NCI-H524 (cell line): ENCODE measurements at regions not wholly inside any gene's neighbourhood (a gene's known extent, or its start where the extent isn't known, plus 50 kb on each side); places are given as distances from the start of the nearest gene placed in this dataset.

Experiments used
- DNase-seq, 2 experiments: peaks; one replicate each; lab custom pipeline; 2025; lab: John Stamatoyannopoulos, UW

DNA sequence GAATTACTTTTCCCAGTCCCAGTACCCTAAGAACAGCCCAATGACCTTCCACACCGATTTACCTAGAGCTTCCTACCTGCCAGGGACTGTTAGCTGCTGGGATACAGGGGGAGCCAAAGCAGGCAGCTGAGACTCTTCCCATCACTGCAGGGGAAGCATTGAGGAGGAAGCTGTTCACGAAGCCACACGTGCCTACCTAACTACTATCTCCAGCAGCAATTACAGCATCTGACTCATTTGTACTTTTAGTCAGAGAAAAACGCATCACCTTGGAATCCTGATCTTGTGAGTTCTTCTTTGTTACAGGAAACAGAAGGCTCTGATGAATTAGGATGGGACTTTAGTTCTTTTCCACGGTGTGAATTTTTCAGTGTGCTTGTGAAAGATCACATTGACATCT is 113.7 kb upstream of the DHX40 start:
- DNase-seq = no peak

- DNase-seq = no peak
These were observed 110.7 kb upstream of the DHX40 start for GRCh38 chr17:59454633-59455105.

DNA sequence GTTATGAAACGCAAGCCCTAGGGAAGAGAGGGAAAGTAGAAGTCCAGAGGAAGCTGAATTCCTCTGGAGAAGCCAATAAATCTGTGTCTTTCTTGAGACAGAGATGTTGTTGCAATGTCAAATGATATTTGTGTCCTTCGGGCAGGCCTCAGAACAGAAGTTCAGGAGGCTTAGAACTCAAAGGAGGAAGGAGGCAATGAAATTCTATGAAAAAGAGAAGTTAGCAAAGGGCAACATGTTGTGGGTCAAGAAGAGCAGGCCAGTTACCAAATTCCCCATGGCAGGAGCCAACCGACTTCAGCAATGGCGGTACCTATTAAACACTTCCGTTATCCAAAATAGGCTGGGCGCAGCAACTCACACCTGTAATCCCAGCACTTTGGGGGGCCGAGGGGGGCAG is 109.0 kb upstream of the DHX40 start:
- no peak for DNase-seq

- DNase-seq = no peak
These were observed 108.3 kb upstream of the DHX40 start for GRCh38 chr17:59456923-59457615.

DNA sequence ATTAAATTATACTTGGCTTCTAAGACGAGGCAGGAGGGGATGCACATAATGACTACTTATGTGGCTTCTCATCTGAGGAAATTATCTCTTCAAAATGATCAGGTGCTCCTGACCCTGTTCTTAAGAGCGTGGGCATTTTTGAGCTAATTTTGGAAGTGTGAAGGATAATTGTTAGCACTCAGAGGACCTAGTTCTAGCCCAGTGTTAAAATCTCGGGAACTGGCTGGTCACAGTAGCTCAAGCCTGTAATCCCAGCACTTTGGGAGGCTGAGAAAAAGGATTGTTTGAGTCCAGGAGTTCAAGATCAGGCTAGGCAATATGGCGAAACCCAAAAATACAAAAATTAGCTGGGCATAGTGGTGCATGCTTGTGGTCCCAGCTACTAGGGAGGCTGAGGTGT is 103.0 kb upstream of the DHX40 start:
- no peak for DNase-seq

GRCh38 chr17:59464246-59464645 is 101.2 kb upstream of the DHX40 start:
- no peak for DNase-seq

GRCh38 chr17:59465949-59466307 is 99.5 kb upstream of the DHX40 start:
- no peak for DNase-seq

DNA sequence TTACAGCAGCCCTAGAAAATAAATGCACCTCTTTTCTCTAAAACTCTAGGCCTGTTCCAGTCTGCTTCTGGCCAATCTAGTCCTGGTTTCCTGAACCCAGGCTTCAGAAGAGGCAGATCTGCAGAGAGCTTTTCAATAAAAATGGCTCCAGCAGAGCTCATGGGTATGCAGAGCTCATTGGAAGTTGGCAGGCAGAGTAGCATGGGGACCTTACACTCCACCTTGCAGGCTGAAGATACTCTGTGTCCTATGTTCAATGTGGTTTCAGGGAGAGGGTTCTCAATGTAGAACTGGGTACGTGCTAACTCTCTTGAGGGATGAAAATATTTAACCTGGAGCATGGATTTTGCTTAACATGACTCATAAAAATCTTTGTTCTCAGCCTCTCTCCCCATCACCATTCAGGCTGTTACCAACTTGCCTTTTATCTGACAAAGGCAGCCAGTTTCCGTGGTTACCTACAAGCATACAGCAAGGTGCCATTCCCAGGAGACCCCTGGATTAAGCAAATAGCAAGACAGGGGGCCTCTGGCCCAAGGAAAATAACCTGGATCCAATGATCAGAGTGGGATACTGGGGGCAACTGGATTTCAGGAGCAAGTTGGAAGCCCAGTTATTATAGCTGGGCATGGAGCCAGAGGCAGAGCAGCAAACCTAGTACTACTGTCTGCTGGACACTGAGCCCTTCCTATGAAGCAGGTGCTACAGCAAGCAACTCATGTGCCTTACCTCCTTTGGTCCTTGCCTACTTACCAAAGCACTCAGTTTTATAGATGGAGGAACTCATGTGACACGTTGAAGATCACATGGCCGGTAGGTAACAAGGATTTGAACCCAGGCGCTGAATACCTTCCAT is 98.2 kb upstream of the DHX40 start:
- peak in 1 of 2 experiments; percentile 52 for DNase-seq

DNA sequence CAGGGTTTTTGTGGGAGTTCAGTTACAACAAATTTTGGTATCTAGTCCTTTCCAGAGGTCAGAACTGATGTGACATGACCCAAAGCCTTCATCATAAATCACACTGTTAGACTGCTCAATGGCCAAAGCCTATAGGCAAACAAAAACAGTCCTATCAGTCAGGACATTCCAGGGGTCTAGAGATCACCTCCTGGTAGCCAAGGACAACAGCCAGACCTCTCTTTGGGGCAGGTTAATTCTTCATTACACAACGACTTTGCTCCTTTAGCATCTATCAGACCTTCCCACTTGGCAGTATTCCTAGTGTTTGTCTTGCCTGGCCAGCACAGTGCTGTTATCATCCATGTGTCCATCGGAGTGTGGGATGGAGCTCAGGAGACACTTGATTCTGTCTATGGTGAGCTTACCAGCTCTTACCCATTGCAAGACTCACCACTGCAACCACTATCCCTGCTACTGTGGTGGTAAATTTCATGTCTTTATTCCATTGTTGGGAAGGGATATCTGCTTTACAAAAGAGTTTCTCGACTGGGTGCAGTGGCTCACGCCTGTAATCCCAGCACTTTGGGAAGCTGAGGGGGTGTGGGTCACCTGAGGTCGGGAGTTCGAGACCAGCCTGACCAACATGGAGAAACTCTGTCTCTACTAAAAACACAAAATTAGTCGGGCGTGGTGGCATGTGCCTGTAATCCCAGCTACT is 95.5 kb upstream of the DHX40 start:
- no peak for DNase-seq

DNA sequence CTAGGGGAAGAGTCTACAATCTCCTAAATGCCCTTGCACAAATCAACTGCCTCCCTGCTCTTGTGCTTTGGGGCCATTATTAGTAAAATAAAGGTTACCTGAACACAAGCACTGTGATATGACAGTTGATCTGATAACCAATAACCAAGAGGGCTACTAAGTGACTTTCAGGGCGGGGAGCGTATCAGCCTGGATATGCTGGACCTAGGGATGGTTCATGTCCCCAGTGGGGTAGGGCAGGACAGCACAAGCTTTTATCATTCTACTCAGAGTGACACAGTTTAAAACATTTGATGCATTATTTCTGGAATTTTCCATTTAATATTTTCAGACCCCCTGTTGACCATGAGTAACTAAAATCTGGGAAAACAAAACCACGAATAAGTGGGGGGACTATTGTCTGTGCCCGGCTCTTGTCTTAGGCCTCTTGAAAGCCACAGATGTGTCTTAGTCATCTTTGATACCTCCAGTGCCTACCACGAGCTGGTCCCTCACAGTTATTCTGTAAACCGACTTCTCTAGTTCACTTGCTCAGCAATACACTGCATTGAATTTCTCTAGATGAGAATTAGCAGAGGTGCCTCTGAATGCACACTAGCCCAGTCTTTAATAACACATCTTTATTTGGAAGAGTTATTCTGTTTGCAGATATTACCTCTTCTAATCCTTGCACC is 94.6 kb upstream of the DHX40 start:
- DNase-seq = no peak

- DNase-seq = no peak
These were observed 89.0 kb upstream of the DHX40 start for GRCh38 chr17:59476413-59476812.

- no peak for DNase-seq
These were observed 86.3 kb upstream of the DHX40 start for GRCh38 chr17:59479141-59479540.

GRCh38 chr17:59483860-59484259 is 81.5 kb upstream of the DHX40 start:
- DNase-seq = no peak

DNA sequence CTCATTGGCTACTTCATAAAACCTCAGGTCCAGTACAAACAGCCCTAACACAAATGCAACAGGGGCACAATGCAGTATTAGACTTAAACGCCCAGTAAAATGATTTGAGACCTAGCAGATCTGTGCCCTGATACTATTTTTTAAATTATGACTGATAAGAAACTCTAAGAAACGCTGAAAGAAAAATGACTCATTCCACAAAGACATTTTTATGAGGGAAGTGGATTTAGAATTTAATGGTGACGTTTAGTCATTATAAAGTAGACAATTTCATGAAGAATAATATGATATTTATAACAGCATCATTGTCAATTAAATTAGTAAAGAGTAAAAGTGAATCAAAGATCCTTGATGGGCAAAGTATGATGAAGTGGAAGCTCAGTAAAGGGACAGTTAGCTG is 80.4 kb upstream of the DHX40 start:
- DNase-seq = no peak

DNA sequence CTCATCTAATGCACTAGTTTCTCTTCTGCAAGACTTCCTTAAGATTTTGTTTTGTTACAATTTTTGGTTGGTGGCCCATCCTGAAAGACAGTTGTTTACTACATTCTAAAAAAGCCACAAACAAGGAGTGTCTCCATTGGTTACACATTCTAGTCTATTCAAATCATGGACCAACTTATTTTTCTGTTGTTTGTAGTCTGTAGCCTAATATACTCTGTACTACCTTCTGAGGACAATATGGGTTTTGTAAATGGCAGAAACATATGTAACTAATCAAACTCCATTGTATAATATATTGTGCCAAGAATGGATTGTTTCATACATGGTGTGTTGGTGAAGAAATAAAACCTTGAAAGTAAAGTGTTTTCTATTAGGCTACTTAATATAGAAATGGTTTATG is 79.5 kb upstream of the DHX40 start:
- no peak for DNase-seq

DNA sequence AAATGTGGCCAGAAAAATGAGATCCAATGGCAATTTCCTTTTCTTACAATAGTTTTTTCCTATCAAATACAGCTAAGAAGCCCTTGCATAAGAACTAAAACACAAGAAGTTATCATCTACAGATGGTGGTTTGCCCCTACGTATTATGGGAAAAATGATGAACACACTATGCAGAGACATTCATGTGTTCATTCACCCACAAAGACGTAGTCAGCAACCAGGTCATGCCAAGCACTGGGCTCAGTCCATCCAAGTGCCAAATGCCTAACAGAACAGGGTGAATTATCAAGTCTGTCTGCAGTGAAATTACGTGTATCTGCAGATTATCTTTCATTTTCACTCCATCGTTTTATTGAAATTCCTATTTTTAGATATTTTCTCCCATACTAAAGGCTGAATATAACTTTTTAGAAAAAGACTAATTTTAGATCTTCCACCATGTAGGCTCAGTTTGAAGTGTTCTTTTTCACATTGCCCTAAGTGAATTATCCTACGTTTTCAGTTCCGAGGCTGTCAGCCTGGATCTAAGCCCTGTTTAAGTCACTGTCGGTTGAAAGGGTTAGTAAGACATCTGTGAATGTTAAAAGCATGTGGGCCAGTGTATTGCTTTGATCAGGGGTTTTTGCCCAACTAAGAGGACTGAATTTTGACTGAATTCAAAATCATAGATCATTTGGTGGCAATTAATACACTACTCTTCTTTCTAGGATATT is 78.1 kb upstream of the DHX40 start:
- DNase-seq = peak; percentile 49 to 75

DNA sequence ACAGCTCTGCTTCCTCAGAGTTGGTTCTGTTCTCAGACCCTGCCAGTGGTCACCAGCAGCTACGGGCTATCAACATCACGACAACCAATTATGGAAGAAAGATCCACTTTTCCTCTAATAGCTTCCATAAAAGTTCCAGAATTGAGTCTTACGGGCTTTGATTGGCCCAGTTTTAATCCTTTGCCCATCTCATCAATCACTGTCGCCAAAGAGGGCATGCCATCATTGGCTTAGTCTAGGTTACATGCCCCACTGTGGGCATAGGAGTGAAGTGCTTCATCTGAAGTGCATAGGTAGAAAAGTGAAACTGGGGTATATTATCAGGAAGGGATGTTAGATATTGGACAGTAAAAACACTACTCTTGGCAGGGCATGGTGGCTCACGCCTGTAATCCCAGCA is 76.6 kb upstream of the DHX40 start:
- DNase-seq = no peak

DNA sequence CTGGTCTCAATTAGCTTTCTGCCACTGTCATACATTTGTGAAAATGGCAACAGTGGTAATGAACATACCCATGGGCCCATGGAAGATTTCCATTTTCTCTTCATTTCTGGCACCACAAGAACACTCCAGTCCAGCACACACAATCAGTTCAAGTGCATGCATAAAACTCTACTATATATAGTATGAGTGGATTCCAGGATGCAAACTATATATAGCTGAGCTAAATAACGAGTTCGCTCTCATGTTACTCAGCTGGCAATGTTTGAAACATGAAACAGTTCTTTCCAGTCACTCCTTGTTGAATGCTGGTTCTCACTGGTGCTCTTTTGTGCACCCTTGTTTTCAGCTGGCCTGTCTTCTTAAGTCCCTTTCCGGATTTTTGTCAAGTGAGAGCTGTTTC is 75.2 kb upstream of the DHX40 start:
- peak in 1 of 2 experiments; percentile 16 for DNase-seq

GRCh38 chr17:59491353-59492090 is 73.9 kb upstream of the DHX40 start:
- no peak for DNase-seq

DNA sequence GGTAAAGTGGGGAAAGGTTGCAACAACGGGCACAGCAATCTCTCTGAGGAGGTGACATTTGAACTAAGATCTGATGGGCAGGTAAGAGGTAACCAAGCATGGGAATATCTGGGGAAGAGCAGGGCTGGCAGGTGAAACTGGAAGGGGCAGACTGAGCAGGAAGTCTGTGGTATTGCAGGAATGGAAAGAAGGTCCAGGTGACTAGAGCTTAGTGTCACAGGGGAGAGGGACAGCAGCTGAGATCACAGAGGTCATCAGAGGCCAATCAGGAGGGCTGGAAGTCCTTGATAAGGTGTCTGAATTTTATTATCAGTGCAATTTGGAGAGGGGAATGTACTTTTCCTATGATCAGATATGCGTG is 73.3 kb upstream of the DHX40 start:
- no peak for DNase-seq

DNA sequence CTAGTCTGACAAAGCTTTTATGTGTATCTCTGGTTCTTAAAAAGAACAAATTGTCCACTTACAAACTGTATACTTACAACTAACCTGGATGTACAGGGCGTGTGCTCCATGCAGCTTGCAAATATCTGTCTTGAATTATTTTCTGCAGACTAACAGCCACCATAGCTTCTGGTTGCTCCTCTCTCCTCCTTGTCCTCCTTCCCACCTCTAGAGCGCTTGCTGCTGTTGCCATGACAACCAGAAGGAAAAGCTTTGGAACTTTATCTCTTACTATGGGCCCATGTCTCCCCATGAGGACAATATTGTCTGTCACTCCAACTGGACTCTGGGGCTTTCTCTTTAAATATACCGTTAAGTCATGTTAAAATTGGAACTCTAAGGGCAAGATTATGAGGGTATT is 71.5 kb upstream of the DHX40 start:
- DNase-seq = peak; percentile 28 to 34
